GM18909 (cell line): ENCODE measurements at regions not wholly inside any gene's neighbourhood (a gene's known extent, or its start where the extent isn't known, plus 50 kb on each side); places are given as distances from the start of the nearest gene placed in this dataset.

Experiments
- ATAC-seq: cut with Tn5 transposase; IDR thresholded peaks from one replicate; pipeline ENCODE4 v1.9.1; 2021; ENCODE audit warnings: mild to moderate bottlenecking; ENCODE audit not compliant: unreplicated experiment, poor library complexity

- no peak for ATAC-seq
These were observed 663.6 kb downstream of the BCL11B start for GRCh38 chr14:98608071-98609060.

DNA sequence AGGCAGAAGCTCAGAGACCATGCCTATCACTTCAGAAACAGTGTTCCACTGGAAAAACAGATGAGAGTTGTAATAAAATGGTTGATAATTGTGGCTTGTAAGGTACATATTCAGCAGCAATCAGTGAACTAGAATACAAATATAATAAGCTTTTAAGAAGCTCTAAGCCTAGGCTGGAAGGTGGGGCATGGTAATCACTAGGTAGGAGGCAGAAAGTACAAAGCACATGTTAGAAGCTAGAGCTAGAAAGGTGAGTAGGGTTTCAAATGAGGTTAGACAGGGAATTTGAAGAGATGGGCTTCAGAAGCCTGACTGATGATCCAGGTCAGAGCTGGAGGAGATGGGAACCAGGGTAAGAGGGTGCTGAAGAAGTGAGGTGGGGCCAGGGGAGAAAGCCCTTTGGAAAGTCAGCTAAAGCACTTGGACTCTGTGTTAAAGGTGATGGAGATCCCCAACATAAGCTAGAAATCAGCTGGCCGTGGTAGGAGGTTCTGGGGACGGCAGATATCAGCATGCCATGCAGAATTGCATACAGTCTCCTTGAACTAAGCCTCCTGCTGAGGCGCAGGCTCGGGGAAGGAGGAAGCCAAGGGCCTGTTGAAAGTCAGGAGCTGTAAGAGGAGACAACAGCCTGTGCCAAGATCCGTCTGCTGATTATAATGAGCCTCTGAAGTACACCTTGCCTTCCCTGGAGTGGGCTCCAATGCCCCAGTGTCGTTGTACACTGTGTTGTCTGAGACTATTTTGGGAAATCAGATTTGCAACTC lies 659.4 kb downstream of the BCL11B start:
- ATAC-seq = no peak

- ATAC-seq = no peak
These were observed 657.3 kb downstream of the BCL11B start for GRCh38 chr14:98614741-98615140.

GRCh38 chr14:98622208-98623051 lies 649.6 kb downstream of the BCL11B start:
- no peak for ATAC-seq

- ATAC-seq = no peak
These were observed 648.1 kb downstream of the BCL11B start for GRCh38 chr14:98623788-98624415.

DNA sequence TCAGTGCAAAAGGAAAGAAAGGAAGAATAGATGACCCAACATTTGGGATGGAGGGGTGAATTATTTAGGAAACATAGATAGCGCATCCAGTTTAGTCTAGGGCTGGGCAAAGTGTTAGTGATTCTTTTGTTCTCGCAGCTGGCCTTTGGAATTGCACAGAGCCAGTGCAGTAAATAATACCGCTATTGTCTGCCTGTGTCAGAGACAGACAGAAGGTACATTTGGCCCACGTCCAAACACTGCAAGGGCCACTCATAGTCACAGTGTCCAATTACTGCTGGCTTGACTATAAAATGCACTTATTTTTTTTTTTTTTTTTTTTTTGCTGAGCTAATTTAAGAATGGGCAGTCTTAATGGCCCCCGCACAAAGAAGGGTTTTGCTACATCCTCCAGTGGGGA lies 638.6 kb downstream of the BCL11B start:
- ATAC-seq = no peak

DNA sequence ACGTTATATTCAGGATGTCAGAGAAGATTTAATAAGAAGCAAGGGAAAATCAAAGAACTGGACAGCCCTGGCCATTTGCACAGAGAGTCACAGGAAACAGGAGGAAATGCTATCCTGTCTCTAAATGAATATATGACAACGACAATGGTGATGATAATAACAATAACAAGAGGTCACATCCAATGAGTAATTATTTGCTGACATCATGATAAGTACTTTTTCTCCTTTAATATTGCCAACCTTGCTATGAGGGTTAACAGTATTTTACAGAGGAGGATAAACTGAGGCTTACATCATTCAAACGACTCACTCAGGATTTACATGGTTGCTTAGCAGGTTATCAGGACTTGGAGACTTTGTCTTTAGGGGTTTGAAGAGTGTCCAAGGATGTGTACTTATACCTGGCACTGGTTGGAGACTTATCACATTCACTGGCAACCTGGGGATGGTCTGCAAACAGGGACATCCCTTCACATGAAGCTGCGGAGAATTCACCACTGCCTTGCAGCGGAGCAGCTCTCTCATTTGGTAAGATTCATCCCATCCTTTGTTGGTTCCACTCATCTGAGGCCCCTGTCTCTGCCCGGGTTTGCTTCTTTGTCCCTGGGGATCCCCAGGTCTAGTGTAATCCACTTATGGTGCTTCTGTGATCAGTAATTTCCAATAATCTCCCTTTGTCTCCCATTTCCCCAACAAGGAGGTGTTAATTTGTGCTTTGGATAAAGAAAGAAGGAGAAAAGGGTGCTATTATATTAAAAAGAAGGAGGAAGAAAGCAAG lies 637.8 kb downstream of the BCL11B start:
- ATAC-seq = no peak

- ATAC-seq = no peak
These were observed 633.6 kb downstream of the BCL11B start for GRCh38 chr14:98638366-98638765.

DNA sequence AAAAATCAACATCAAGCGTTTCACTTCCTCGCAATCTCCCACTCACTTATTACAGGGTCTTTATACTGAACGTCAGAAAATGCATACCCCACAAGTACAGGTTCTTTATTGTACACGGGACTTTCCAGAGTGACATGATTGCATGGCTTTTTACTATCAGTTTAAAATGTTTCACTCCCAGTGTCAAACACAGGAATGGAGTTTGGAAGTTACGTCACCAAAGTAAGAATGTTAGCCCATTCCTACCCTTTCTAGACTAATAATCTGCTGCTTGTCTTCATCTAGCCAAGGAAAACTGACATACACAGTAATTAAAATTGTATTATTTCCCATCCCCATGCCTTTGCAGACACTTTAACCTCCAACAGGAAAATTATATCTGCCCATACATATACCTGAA lies 624.2 kb downstream of the BCL11B start:
- no peak for ATAC-seq

DNA sequence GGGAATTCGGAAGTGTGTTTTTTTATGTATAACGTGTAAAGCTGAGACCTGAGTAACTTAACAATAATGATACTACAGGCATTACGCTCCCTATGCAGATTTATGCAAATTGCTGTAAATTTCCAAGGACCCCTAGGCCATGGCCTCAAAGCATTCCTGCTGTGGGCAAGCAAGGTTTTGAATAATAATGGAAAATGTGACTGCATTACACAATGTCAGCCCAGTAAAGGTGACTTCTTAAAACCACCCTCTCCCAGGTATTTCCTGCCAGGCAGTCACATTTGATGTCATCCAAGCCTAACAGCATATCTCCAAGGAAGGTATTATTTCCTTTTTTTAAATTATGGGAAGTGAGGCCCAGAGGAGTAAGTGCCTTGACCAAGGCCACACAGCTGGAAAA lies 621.0 kb downstream of the BCL11B start:
- ATAC-seq = no peak

- no peak for ATAC-seq
These were observed 607.0 kb downstream of the BCL11B start for GRCh38 chr14:98665007-98665406.

DNA sequence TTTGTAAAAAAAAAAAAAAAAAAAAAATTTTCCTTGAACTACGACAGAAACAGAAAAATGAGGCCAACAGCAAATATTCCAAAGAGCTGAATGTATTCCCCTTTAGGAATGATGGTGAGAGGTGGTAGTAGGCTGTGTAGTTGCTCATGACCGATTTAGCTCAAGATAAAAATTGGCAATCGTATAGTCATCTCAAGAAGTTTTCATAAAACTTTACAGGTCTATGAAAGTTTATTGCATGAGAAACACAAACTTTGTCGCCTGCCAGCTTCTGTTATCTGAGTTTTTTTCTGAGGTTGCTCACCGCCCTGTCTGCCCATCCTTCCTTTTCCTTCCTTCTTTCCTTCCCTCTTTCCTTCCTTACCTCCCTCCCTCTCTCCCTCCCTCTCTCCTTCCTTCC lies 605.5 kb downstream of the BCL11B start:
- no peak for ATAC-seq

GRCh38 chr14:98682033-98682432 lies 590.0 kb downstream of the BCL11B start:
- no peak for ATAC-seq

- ATAC-seq = no peak
These were observed 589.3 kb downstream of the BCL11B start for GRCh38 chr14:98682726-98683125.

GRCh38 chr14:98684468-98684867 lies 587.5 kb downstream of the BCL11B start:
- ATAC-seq = no peak

DNA sequence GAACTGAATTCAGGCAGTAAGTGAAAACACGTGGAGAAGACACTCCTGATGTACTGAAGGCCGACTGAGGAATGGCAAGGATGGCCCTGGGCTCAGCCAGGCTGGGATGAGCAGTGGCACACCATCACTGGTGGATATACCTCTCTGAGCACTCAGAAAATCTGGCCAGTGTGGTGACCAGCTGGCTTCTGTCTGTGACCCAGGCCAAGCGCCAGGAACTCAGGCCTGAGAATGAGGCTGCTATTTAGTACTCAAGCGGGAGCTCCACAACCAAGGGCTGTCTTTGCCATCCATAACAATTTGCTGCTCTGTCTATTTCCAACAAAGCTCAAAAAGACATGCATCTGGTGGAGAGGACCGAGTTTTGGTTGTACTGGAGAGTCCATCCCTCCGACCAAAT lies 586.3 kb downstream of the BCL11B start:
- ATAC-seq = no peak

- ATAC-seq = no peak
These were observed 583.6 kb downstream of the BCL11B start for GRCh38 chr14:98688446-98688845.

GRCh38 chr14:98689951-98690350 lies 582.0 kb downstream of the BCL11B start:
- ATAC-seq = no peak

- ATAC-seq = no peak
These were observed 579.2 kb downstream of the BCL11B start for GRCh38 chr14:98692832-98693231.
